ENCODE measurements at regions not wholly inside any gene's neighbourhood (a gene's known extent, or its start where the extent isn't known, plus 50 kb on each side); places are given as distances from the start of the nearest gene placed in this dataset.

DNA sequence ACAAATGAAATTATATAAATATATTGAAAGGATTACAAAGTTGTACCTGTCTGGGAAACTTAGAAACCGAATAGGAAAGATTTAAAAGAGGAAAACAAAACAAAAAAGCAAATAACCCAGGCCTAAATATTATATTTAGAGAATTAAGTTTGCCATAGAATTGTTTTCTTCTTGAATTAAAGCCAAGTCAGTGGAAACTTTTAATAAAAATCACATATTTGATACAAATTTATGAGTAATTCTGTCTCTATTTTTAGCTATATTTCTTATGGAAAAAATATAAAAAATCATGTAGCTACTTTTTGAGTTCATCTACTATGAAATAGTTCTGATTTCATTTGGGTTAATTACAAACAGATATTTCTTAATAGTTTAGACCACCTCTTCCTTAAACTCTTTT is 470.2 kb upstream of the HSF2 start:
- H3K4me3 Mint-ChIP-seq = no peak overlapping the region
- H3K27ac Mint-ChIP-seq = no peak overlapping the region
- H3K9me3 Mint-ChIP-seq = no peaks in the 10 kb centered on the region
- no peaks in the 10 kb centered on the region for H3K27me3 Mint-ChIP-seq (ENCODE audit: low read depth)
- H3K4me1 Mint-ChIP-seq = peaks cover 18% of the 10 kb centered on the region
- H3K36me3 Mint-ChIP-seq (ENCODE audit: low read depth) = no peaks in the 10 kb centered on the region
- TF ChIP-seq, protein P1, sequence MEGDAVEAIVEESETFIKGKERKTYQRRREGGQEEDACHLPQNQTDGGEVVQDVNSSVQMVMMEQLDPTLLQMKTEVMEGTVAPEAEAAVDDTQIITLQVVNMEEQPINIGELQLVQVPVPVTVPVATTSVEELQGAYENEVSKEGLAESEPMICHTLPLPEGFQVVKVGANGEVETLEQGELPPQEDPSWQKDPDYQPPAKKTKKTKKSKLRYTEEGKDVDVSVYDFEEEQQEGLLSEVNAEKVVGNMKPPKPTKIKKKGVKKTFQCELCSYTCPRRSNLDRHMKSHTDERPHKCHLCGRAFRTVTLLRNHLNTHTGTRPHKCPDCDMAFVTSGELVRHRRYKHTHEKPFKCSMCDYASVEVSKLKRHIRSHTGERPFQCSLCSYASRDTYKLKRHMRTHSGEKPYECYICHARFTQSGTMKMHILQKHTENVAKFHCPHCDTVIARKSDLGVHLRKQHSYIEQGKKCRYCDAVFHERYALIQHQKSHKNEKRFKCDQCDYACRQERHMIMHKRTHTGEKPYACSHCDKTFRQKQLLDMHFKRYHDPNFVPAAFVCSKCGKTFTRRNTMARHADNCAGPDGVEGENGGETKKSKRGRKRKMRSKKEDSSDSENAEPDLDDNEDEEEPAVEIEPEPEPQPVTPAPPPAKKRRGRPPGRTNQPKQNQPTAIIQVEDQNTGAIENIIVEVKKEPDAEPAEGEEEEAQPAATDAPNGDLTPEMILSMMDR (IDR thresholded peaks at IDR 0.05; ENCODE audit: unreplicated experiment in 3 of 3) = no peak

DNA sequence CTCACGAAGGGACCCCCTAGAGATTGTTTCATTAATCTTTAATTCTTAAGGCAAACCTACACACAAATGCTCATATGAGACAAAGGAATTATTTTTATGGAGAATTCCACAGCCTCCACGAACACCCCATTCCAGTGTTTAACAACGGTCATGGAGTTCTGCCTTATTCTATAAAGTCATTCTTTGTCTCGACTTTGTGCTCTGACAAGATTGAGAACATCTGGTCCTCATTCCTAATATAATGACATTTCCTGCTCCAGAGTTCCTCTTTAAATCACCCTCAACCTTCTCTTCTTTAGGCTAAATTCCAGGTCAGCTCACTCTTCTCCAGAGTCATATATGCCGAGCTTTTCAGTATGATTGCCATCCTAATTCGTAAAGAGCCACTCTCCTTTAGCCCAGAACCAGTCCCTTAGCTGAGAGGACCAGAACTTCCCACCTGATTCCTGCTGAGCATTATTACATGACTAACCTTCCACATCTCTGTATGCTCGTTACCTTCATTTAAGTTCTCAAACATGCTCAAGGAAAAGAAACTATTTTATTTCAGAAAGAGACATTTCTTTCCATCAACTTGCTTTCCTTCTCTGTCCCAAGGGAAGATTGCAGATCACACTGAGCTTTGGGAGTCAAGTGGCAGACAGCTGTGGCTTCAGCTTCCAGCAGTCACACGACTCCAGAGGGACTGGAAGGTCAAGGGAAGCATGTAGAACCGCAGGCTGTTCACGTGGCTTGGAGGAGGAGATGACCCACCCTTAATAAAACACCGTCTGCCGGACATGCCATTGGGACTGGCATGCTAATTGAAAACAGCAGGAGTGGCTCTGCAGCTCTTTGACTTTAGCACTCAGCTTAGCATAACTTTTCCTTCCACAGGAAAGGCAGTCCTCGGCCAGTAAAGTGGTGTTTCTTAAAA is 467.1 kb upstream of the HSF2 start:
- no peaks in the 10 kb centered on the region for H3K27me3 Mint-ChIP-seq (ENCODE audit: low read depth)
- peaks cover 18% of the 10 kb centered on the region for H3K4me1 Mint-ChIP-seq
- H3K27ac Mint-ChIP-seq = peak overlapping the region; percentile 51 to 88 (median 71)
- H3K36me3 Mint-ChIP-seq (ENCODE audit: low read depth) = no peaks in the 10 kb centered on the region
- TF ChIP-seq, protein P1 (IDR thresholded peaks at IDR 0.05; ENCODE audit: unreplicated experiment in 3 of 3) = no peak
- H3K9me3 Mint-ChIP-seq = no peaks in the 10 kb centered on the region
- peak overlapping the region; percentile 13 to 30 (median 17) for H3K4me3 Mint-ChIP-seq

DNA sequence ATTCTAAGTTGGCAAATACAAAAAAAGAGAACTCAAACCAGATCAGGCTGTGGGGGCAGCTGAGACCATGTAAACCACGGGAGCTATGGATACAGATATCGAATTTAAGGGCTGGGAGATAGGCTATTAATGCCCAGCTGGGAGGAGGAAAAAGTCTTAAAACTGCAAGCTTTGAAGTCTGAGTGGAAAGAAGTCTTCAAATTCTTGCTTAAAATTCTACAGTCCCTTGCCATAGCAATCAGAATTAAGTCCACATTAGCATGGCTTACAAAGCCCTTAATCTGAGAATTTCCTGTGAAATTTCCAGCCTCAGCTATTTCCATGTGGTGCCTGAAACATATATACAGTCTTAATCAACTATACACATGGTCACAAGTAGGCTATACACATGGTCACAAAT is 465.0 kb upstream of the HSF2 start:
- H3K9me3 Mint-ChIP-seq = peaks cover 8% of the 10 kb centered on the region
- TF ChIP-seq, protein P1 (IDR thresholded peaks at IDR 0.05; ENCODE audit: unreplicated experiment in 3 of 3) = no peak

DNA sequence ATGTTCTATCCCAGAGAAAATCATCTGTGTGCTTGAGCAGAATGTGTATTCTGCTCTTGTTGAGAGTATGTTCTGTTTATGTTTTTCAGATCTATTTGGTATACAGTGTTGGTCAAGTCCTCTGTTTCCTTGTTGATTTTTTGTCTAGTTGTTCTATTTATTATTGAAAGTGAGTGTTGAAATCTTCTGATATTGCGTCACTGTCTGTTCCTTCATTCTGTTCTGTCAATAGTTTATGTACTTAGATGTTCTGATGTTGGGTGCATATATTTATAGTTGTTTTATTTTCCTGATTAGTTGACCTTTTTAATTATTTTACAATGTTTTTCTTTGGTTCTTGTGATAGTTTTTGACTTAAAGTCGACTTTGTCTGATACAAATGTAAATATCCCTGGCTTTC is 458.7 kb upstream of the HSF2 start:
- TF ChIP-seq, protein P1 (IDR thresholded peaks at IDR 0.05; ENCODE audit: unreplicated experiment in 3 of 3) = no peak
- no peak overlapping the region for H3K4me3 Mint-ChIP-seq
- H3K9me3 Mint-ChIP-seq = peaks cover 26% of the 10 kb centered on the region
- no peak overlapping the region for H3K27ac Mint-ChIP-seq
- no peaks in the 10 kb centered on the region for H3K27me3 Mint-ChIP-seq (ENCODE audit: low read depth)
- no peaks in the 10 kb centered on the region for H3K36me3 Mint-ChIP-seq (ENCODE audit: low read depth)
- no peaks in the 10 kb centered on the region for H3K4me1 Mint-ChIP-seq

More for the DNA sequence above, 465.0 kb upstream of the HSF2 start:
- H3K4me3 Mint-ChIP-seq = no peak overlapping the region
- no peaks in the 10 kb centered on the region for H3K36me3 Mint-ChIP-seq (ENCODE audit: low read depth)
- no peaks in the 10 kb centered on the region for H3K27me3 Mint-ChIP-seq (ENCODE audit: low read depth)
- H3K27ac Mint-ChIP-seq = no peak overlapping the region
- H3K4me1 Mint-ChIP-seq = peaks cover 18% of the 10 kb centered on the region

DNA sequence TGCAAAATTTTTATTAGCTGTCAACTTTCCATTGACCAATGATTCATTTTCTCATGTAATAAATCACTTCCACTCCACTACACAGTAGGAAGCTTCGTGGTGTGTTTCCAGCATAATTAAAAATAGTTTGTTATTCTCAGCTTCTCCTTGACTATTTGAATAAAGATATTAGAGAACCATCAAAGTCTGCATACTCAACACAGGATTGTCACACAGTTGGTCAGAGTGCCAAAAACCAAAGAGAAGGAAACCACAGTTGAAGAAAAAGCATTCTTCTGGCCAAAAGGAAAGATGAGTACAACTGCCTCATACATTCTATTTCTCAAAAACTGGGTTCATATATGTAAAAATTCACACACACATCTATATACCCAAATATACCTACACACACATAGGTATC is 455.1 kb upstream of the HSF2 start:
- Mint-ChIP-seq H3K9me3 (peaks cover 32% of the 10 kb centered on the region), H3K4me3 (no peak overlapping the region), H3K27me3 (ENCODE audit: low read depth) (no peaks in the 10 kb centered on the region), H3K27ac (no peak overlapping the region), H3K4me1 (no peaks in the 10 kb centered on the region), H3K36me3 (ENCODE audit: low read depth) (no peaks in the 10 kb centered on the region)
- TF ChIP-seq, protein P1 (IDR thresholded peaks at IDR 0.05; ENCODE audit: unreplicated experiment in 3 of 3) = no peak

DNA sequence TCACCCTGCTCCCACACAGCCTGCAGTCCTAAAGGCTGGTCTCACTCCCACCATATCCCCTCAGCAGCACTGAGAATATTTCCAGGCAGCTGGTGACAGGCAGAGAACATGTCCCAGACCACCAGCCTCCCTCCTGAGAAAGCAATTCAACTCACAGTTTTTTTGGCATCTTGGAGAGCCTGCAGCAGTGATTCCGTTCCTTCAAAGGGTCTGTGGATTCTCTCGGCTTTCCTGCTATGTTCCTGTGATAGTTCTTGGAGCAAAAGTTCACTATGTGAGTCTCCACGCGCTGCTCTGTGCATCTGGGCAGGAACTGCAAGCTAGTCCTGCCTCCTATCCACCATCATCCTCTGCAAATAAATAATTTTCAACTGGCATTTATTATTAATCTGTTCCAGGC is 448.3 kb upstream of the HSF2 start:
- Mint-ChIP-seq H3K27ac (no peak overlapping the region), H3K27me3 (ENCODE audit: low read depth) (no peaks in the 10 kb centered on the region), H3K9me3 (peaks cover 20% of the 10 kb centered on the region), H3K36me3 (ENCODE audit: low read depth) (no peaks in the 10 kb centered on the region), H3K4me3 (no peak overlapping the region), H3K4me1 (no peaks in the 10 kb centered on the region)
- TF ChIP-seq, protein P1 (IDR thresholded peaks at IDR 0.05; ENCODE audit: unreplicated experiment in 3 of 3) = no peak

Measured in nephron (organoid).